ENCODE measurements at regions not wholly inside any gene's neighbourhood (a gene's known extent, or its start where the extent isn't known, plus 50 kb on each side); places are given as distances from the start of the nearest gene placed in this dataset.

GRCh38 chr5:171609806-171610452 is 175.7 kb upstream of the SMIM23 start:
- TF ChIP-seq PBX3 (IDR thresholded peaks at IDR 0.05) (no peak), RAD21 (conservative IDR thresholded peaks at IDR 0.05 in 1 of 2, IDR thresholded peaks at IDR 0.05 in 1 of 2) (no peak), NPAS2 (CRISPR knock-in tag; IDR thresholded peaks at IDR 0.05; ENCODE audit: borderline replicate concordance) (no peak), CTCF (IDR thresholded peaks at IDR 0.05) (no peak), MYC (IDR thresholded peaks at IDR 0.05; ENCODE audit: borderline replicate concordance, low read length) (no peak), ZSCAN20 (CRISPR knock-in tag; IDR thresholded peaks at IDR 0.05) (no peak)
